ENCODE measurements at regions not wholly inside any gene's neighbourhood (a gene's known extent, or its start where the extent isn't known, plus 50 kb on each side); places are given as distances from the start of the nearest gene placed in this dataset.

DNA sequence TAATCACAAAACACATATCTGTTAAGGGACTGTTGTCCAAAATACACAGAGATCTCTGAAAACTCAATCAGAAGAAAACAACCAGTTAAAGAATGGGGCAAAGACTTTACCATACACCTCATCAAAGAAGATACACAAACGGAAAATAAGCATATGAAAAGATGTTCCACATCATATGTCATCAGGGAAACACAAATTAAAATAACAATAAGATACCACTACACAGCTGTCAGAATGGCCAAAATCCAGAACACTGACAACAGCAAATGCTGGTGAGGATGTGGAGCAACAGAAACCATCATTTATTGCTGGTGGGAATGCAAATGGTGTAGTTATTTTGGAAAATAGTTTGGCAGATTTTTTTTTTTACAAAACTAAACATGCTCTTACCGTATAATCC is 220.5 kb upstream of the FOXN3 start:
- DNase-seq: no peak
- 67% methylated on average over 2 of the region's 2 CpGs for WGBS (ENCODE audit: insufficient coverage, low coverage, low lambda C conversion rate, missing lambda C conversion rate)
- Histone ChIP-seq H3K36me3 (no peaks in the 10 kb centered on the region), H3K4me3 (no peak overlapping the region), H3K27me3 (no peaks in the 10 kb centered on the region), H3K4me1 (peaks cover 0 to 14% (median 0%) of the 10 kb centered on the region in 4 donors), H3K9me3 (no peaks in the 10 kb centered on the region), H3K27ac (no peak overlapping the region)
- intact Hi-C loops (cut with DNase I): no loop called here
- TF ChIP-seq, protein P1, sequence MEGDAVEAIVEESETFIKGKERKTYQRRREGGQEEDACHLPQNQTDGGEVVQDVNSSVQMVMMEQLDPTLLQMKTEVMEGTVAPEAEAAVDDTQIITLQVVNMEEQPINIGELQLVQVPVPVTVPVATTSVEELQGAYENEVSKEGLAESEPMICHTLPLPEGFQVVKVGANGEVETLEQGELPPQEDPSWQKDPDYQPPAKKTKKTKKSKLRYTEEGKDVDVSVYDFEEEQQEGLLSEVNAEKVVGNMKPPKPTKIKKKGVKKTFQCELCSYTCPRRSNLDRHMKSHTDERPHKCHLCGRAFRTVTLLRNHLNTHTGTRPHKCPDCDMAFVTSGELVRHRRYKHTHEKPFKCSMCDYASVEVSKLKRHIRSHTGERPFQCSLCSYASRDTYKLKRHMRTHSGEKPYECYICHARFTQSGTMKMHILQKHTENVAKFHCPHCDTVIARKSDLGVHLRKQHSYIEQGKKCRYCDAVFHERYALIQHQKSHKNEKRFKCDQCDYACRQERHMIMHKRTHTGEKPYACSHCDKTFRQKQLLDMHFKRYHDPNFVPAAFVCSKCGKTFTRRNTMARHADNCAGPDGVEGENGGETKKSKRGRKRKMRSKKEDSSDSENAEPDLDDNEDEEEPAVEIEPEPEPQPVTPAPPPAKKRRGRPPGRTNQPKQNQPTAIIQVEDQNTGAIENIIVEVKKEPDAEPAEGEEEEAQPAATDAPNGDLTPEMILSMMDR (IDR thresholded peaks at IDR 0.05): no peak
- no peak for TF ChIP-seq POLR2A (IDR thresholded peaks at IDR 0.05)
- no peak for ATAC-seq

- Histone ChIP-seq H3K27ac (no peak overlapping the region), H3K4me1 (no peaks in the 10 kb centered on the region), H3K36me3 (no peaks in the 10 kb centered on the region), H3K27me3 (no peaks in the 10 kb centered on the region), H3K4me3 (no peak overlapping the region), H3K9me3 (no peaks in the 10 kb centered on the region)
- ATAC-seq: no peak
- no peak for DNase-seq
- 94% methylated on average over 8 of the region's 8 CpGs for WGBS (ENCODE audit: insufficient coverage, low coverage, low lambda C conversion rate, missing lambda C conversion rate)
- TF ChIP-seq POLR2A (IDR thresholded peaks at IDR 0.05): no peak
- TF ChIP-seq, protein P1 (IDR thresholded peaks at IDR 0.05): no peak
- intact Hi-C loops (cut with DNase I): no loop called here
Measured at GRCh38 chr14:89635615-89636014, 218.6 kb upstream of the FOXN3 start.

GRCh38 chr14:89634037-89634436 is 217.0 kb upstream of the FOXN3 start:
- H3K4me1 ChIP-seq: no peaks in the 10 kb centered on the region
- H3K27me3 ChIP-seq: no peaks in the 10 kb centered on the region
- no peak for ATAC-seq
- 89% methylated on average over 1 of the region's 1 CpG for WGBS (ENCODE audit: insufficient coverage, low coverage, low lambda C conversion rate, missing lambda C conversion rate)
- H3K27ac ChIP-seq: no peak overlapping the region
- TF ChIP-seq, protein P1 (IDR thresholded peaks at IDR 0.05): no peak
- no peak for TF ChIP-seq POLR2A (IDR thresholded peaks at IDR 0.05)
- no peak overlapping the region for H3K4me3 ChIP-seq
- H3K36me3 ChIP-seq: no peaks in the 10 kb centered on the region
- intact Hi-C loops (cut with DNase I): no loop called here
- H3K9me3 ChIP-seq: no peaks in the 10 kb centered on the region
- no peak for DNase-seq

- ATAC-seq (no peak), DNase-seq (no peak)
- Histone ChIP-seq H3K36me3 (no peaks in the 10 kb centered on the region), H3K4me3 (no peak overlapping the region), H3K27ac (no peak overlapping the region), H3K27me3 (no peaks in the 10 kb centered on the region), H3K9me3 (no peaks in the 10 kb centered on the region), H3K4me1 (no peaks in the 10 kb centered on the region)
- intact Hi-C loops (cut with DNase I): no loop called here
- WGBS (ENCODE audit: insufficient coverage, low coverage, low lambda C conversion rate, missing lambda C conversion rate): 80% methylated on average over 6 of the region's 7 CpGs
- no peak for TF ChIP-seq POLR2A (IDR thresholded peaks at IDR 0.05)
- TF ChIP-seq, protein P1 (IDR thresholded peaks at IDR 0.05): no peak
Measured at GRCh38 chr14:89630101-89630829, 213.2 kb upstream of the FOXN3 start.

All from right lobe of liver (tissue), 6 donors.